KOPT-K1 (cell line): ENCODE measurements at regions not wholly inside any gene's neighbourhood (a gene's known extent, or its start where the extent isn't known, plus 50 kb on each side); places are given as distances from the start of the nearest gene placed in this dataset.

Experiments used
- H3K27ac ChIP-seq: fragments of 200-600 bp; sonication (generic); 2 replicates; pipeline ENCODE4 v1.5.1; 2016; ENCODE audit warnings: antibody characterized with exemption, mild to moderate bottlenecking, low read depth, low read length; ENCODE audit not compliant: poor library complexity, severe bottlenecking
- H3K36me3 ChIP-seq: fragments of 200-600 bp; sonication (generic); 2 replicates; pipeline ENCODE4 v1.5.1; 2017; ENCODE audit warnings: antibody characterized with exemption, mild to moderate bottlenecking, low read length, moderate library complexity; ENCODE audit not compliant: insufficient read depth
- H3K9me3 ChIP-seq: fragments of 200-600 bp; sonication (generic); 2 replicates; pipeline ENCODE4 v1.5.1; 2017; ENCODE audit warnings: antibody characterized with exemption, low read length, mild to moderate bottlenecking; ENCODE audit not compliant: insufficient read depth, poor library complexity, severe bottlenecking

GRCh38 chr16:72372087-72373045 is 200.4 kb upstream of the PMFBP1 start:
- Histone ChIP-seq H3K9me3 (peaks cover 2% of the 10 kb centered on the region), H3K36me3 (no peaks in the 10 kb centered on the region), H3K27ac (no peak overlapping the region)

GRCh38 chr16:72371307-72372086 is 199.5 kb upstream of the PMFBP1 start:
- Histone ChIP-seq H3K36me3 (no peaks in the 10 kb centered on the region), H3K9me3 (peaks cover 9% of the 10 kb centered on the region), H3K27ac (no peak overlapping the region)

GRCh38 chr16:72369274-72369673 is 197.3 kb upstream of the PMFBP1 start:
- H3K9me3 ChIP-seq, result peaks cover 15% of the 10 kb centered on the region
- no peak overlapping the region for H3K27ac ChIP-seq
- H3K36me3 ChIP-seq, result no peaks in the 10 kb centered on the region

GRCh38 chr16:72367851-72368250 is 195.9 kb upstream of the PMFBP1 start:
- Histone ChIP-seq H3K36me3 (no peaks in the 10 kb centered on the region), H3K27ac (no peak overlapping the region), H3K9me3 (peaks cover 15% of the 10 kb centered on the region)

- no peaks in the 10 kb centered on the region for H3K36me3 ChIP-seq
- H3K27ac ChIP-seq, result no peak overlapping the region
- peaks cover 15% of the 10 kb centered on the region for H3K9me3 ChIP-seq
Measured at GRCh38 chr16:72362973-72363372, 191.0 kb upstream of the PMFBP1 start.

- H3K27ac ChIP-seq, result no peak overlapping the region
Measured at GRCh38 chr16:72362476-72362875, 190.5 kb upstream of the PMFBP1 start.

GRCh38 chr16:72357910-72358309 is 186.0 kb upstream of the PMFBP1 start:
- Histone ChIP-seq H3K36me3 (no peaks in the 10 kb centered on the region), H3K27ac (no peak overlapping the region), H3K9me3 (no peaks in the 10 kb centered on the region)

More at GRCh38 chr16:72362476-72362875, 190.5 kb upstream of the PMFBP1 start:
- H3K36me3 ChIP-seq, result no peaks in the 10 kb centered on the region
- peaks cover 14% of the 10 kb centered on the region for H3K9me3 ChIP-seq

GRCh38 chr16:72355561-72355960 is 183.6 kb upstream of the PMFBP1 start:
- Histone ChIP-seq H3K36me3 (no peaks in the 10 kb centered on the region), H3K27ac (no peak overlapping the region), H3K9me3 (no peaks in the 10 kb centered on the region)

- Histone ChIP-seq H3K27ac (no peak overlapping the region), H3K36me3 (no peaks in the 10 kb centered on the region; the same call in 1 of the 2 replicates), H3K9me3 (no peaks in the 10 kb centered on the region)
Measured at GRCh38 chr16:72349719-72350118, 177.8 kb upstream of the PMFBP1 start.

GRCh38 chr16:72332926-72333325 is 161.0 kb upstream of the PMFBP1 start:
- Histone ChIP-seq H3K9me3 (peaks cover 15% of the 10 kb centered on the region), H3K27ac (no peak overlapping the region), H3K36me3 (no peaks in the 10 kb centered on the region; the same call in 1 of the 2 replicates)

GRCh38 chr16:72324578-72324977 is 152.6 kb upstream of the PMFBP1 start:
- peaks cover 15% of the 10 kb centered on the region for H3K9me3 ChIP-seq
- no peak overlapping the region for H3K27ac ChIP-seq

GRCh38 chr16:72317446-72317845 is 145.5 kb upstream of the PMFBP1 start:
- Histone ChIP-seq H3K9me3 (peaks cover 16% of the 10 kb centered on the region), H3K36me3 (peaks cover 9% of the 10 kb centered on the region; the same call in 1 of the 2 replicates), H3K27ac (no peak overlapping the region)

More at GRCh38 chr16:72324578-72324977, 152.6 kb upstream of the PMFBP1 start:
- peaks cover 12% of the 10 kb centered on the region; the same call in 1 of the 2 replicates for H3K36me3 ChIP-seq

- Histone ChIP-seq H3K9me3 (peaks cover 5% of the 10 kb centered on the region), H3K36me3 (no peaks in the 10 kb centered on the region), H3K27ac (no peak overlapping the region)
Measured at GRCh38 chr16:72313903-72314302, 141.9 kb upstream of the PMFBP1 start.

GRCh38 chr16:72312828-72313227 is 140.9 kb upstream of the PMFBP1 start:
- Histone ChIP-seq H3K36me3 (no peaks in the 10 kb centered on the region), H3K9me3 (no peaks in the 10 kb centered on the region), H3K27ac (no peak overlapping the region)

GRCh38 chr16:72311426-72311825 is 139.5 kb upstream of the PMFBP1 start:
- Histone ChIP-seq H3K9me3 (no peaks in the 10 kb centered on the region), H3K27ac (no peak overlapping the region), H3K36me3 (no peaks in the 10 kb centered on the region)
